Upper lobe of left lung (tissue), 4 donors: ENCODE measurements at regions not wholly inside any gene's neighbourhood (a gene's known extent, or its start where the extent isn't known, plus 50 kb on each side); places are given as distances from the start of the nearest gene placed in this dataset.

Experiments
- CTCF ChIP-seq, 6 experiments: fragments of 450-650 bp in 4 of 6; fragments of 200-600 bp in 2 of 6; sonication (generic) in 2 of 6; IDR thresholded peaks; one replicate each; pipeline ENCODE4 v1.5.1; 2016 to 2019; ENCODE audit warnings: antibody characterized with exemption in 6 of 6
- EP300 ChIP-seq, 4 donors: sonication (generic); formaldehyde crosslinking; IDR thresholded peaks; one replicate each; pipeline ENCODE4 v1.5.1; 2017; ENCODE audit warnings: antibody characterized with exemption in 4 of 4, control low read depth in 2 of 4
- POLR2AphosphoS5 ChIP-seq, 2 donors: sonication (generic); formaldehyde crosslinking; IDR thresholded peaks; one replicate each; pipeline ENCODE4 v1.5.1; 2017; ENCODE audit warnings: antibody characterized with exemption in 2 of 2

- no peak for TF ChIP-seq CTCF (IDR thresholded peaks at IDR 0.05)
- no peak for TF ChIP-seq POLR2AphosphoS5 (IDR thresholded peaks at IDR 0.05)
- no peak for TF ChIP-seq EP300 (IDR thresholded peaks at IDR 0.05)
These were observed 538.5 kb downstream of the CENPC start for GRCh38 chr4:67006791-67007190.
